ENCODE measurements at regions not wholly inside any gene's neighbourhood (a gene's known extent, or its start where the extent isn't known, plus 50 kb on each side); places are given as distances from the start of the nearest gene placed in this dataset.

GRCh38 chr20:40519918-40520317, 169.1 kb downstream of the MAFB start:
- Histone ChIP-seq H3K4me3 (ENCODE audit: low read length) (no peak overlapping the region), H3K9me3 (ENCODE audit: control insufficient read depth in 1 of 2, insufficient read depth in 1 of 2, low read length in 2 of 2) (peaks cover 0 to 3% of the 10 kb centered on the region in 2 experiments), H3K4me1 (ENCODE audit: insufficient read depth, low read length) (no peaks in the 10 kb centered on the region), H3K36me3 (ENCODE audit: insufficient read depth, low read length) (no peaks in the 10 kb centered on the region), H3K27me3 (ENCODE audit: control insufficient read depth in 1 of 2, insufficient read depth in 2 of 2, low read length in 2 of 2) (peaks cover 0 to 3% of the 10 kb centered on the region in 2 experiments), H3K27ac (ENCODE audit: low read depth in 1 of 2, low read length in 2 of 2) (no peak overlapping the region)
- CTCF ChIA-PET, result no interaction called here
- H3K4me1 Mint-ChIP-seq (ENCODE audit: low read depth), result no peaks in the 10 kb centered on the region
- DNase-seq, result peak in 2 of 14 experiments; percentile 10 to 19
- POLR2A ChIA-PET, result no interaction called here
- H3K27me3 Mint-ChIP-seq, result peaks cover 11% of the 10 kb centered on the region
- peaks cover 5% of the 10 kb centered on the region for H3K9me3 Mint-ChIP-seq
- intact Hi-C loops (cut with DNase I, micrococcal nuclease), result no loop called here
- no peaks in the 10 kb centered on the region for H3K36me3 Mint-ChIP-seq (ENCODE audit: low read depth)
- TF ChIP-seq, protein P1, sequence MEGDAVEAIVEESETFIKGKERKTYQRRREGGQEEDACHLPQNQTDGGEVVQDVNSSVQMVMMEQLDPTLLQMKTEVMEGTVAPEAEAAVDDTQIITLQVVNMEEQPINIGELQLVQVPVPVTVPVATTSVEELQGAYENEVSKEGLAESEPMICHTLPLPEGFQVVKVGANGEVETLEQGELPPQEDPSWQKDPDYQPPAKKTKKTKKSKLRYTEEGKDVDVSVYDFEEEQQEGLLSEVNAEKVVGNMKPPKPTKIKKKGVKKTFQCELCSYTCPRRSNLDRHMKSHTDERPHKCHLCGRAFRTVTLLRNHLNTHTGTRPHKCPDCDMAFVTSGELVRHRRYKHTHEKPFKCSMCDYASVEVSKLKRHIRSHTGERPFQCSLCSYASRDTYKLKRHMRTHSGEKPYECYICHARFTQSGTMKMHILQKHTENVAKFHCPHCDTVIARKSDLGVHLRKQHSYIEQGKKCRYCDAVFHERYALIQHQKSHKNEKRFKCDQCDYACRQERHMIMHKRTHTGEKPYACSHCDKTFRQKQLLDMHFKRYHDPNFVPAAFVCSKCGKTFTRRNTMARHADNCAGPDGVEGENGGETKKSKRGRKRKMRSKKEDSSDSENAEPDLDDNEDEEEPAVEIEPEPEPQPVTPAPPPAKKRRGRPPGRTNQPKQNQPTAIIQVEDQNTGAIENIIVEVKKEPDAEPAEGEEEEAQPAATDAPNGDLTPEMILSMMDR (IDR thresholded peaks at IDR 0.05), result no peak
- ATAC-seq (ENCODE audit: poor library complexity), result no peak
- H3K4me3 Mint-ChIP-seq, result no peak overlapping the region
- H3K27ac Mint-ChIP-seq, result no peak overlapping the region

DNA sequence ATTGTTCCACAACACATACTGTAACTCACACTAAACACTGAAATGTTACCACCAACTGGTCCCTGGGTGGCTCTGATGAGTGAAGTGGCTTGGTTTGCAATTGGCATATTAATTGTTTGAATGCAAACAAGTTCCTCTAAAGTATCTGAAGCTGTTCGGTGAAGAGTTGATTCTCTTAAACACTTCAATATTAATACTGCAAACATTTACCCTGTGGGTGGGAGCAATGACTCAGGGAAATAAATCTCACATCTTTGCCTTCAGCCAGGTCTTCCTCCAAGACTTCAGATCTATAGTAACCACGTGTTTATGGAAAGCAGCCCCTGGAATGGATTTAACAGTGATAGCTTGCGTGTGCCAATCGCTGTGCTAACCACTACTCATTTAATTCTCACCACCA, 176.0 kb downstream of the MAFB start:
- Histone ChIP-seq H3K4me1 (ENCODE audit: insufficient read depth, low read length) (no peaks in the 10 kb centered on the region), H3K27me3 (ENCODE audit: control insufficient read depth in 1 of 2, insufficient read depth in 2 of 2, low read length in 2 of 2) (no peaks in the 10 kb centered on the region), H3K27ac (ENCODE audit: low read depth in 1 of 2, low read length in 2 of 2) (no peak overlapping the region), H3K4me3 (ENCODE audit: low read length) (no peak overlapping the region), H3K9me3 (ENCODE audit: control insufficient read depth in 1 of 2, insufficient read depth in 1 of 2, low read length in 2 of 2) (no peaks in the 10 kb centered on the region), H3K36me3 (ENCODE audit: insufficient read depth, low read length) (no peaks in the 10 kb centered on the region)
- no peak overlapping the region for H3K4me3 Mint-ChIP-seq
- CTCF ChIA-PET, result no interaction called here
- TF ChIP-seq, protein P1 (IDR thresholded peaks at IDR 0.05), result no peak
- ATAC-seq (ENCODE audit: poor library complexity), result no peak
- intact Hi-C loops (cut with DNase I, micrococcal nuclease), result no loop called here
- POLR2A ChIA-PET, result no interaction called here
- no peaks in the 10 kb centered on the region for H3K9me3 Mint-ChIP-seq
- H3K36me3 Mint-ChIP-seq (ENCODE audit: low read depth), result no peaks in the 10 kb centered on the region
- H3K27ac Mint-ChIP-seq, result no peak overlapping the region
- no peaks in the 10 kb centered on the region for H3K4me1 Mint-ChIP-seq (ENCODE audit: low read depth)
- H3K27me3 Mint-ChIP-seq, result peaks cover 16% of the 10 kb centered on the region
- no peak for DNase-seq

GRCh38 chr20:40512591-40512990, 176.4 kb downstream of the MAFB start:
- CTCF ChIA-PET, result no interaction called here
- TF ChIP-seq, protein P1 (IDR thresholded peaks at IDR 0.05), result no peak
- H3K27me3 Mint-ChIP-seq, result peaks cover 16% of the 10 kb centered on the region
- POLR2A ChIA-PET, result no interaction called here
- ATAC-seq (ENCODE audit: poor library complexity) (no peak), DNase-seq (no peak)
- Histone ChIP-seq H3K27me3 (ENCODE audit: control insufficient read depth in 1 of 2, insufficient read depth in 2 of 2, low read length in 2 of 2) (no peaks in the 10 kb centered on the region), H3K4me3 (ENCODE audit: low read length) (no peak overlapping the region), H3K4me1 (ENCODE audit: insufficient read depth, low read length) (no peaks in the 10 kb centered on the region), H3K27ac (ENCODE audit: low read depth in 1 of 2, low read length in 2 of 2) (no peak overlapping the region), H3K36me3 (ENCODE audit: insufficient read depth, low read length) (no peaks in the 10 kb centered on the region), H3K9me3 (ENCODE audit: control insufficient read depth in 1 of 2, insufficient read depth in 1 of 2, low read length in 2 of 2) (no peaks in the 10 kb centered on the region)
- H3K36me3 Mint-ChIP-seq (ENCODE audit: low read depth), result no peaks in the 10 kb centered on the region
- intact Hi-C loops (cut with DNase I, micrococcal nuclease), result no loop called here
- no peak overlapping the region for H3K4me3 Mint-ChIP-seq
- no peaks in the 10 kb centered on the region for H3K4me1 Mint-ChIP-seq (ENCODE audit: low read depth)
- H3K9me3 Mint-ChIP-seq, result no peaks in the 10 kb centered on the region
- H3K27ac Mint-ChIP-seq, result no peak overlapping the region
